Muscle of arm (tissue), 1 donor: ENCODE measurements at regions not wholly inside any gene's neighbourhood (a gene's known extent, or its start where the extent isn't known, plus 50 kb on each side); places are given as distances from the start of the nearest gene placed in this dataset.
"Not testable (repeated sequence)": the region's sequence is repeated elsewhere in the genome, so short reads cannot be mapped to it uniquely, and the experiment has no call there.

Experiments used
- DNase-seq: peaks from one replicate; pipeline ENCODE4 v3.0.0-alpha.2; 2013

- DNase-seq = no peak
Measured at GRCh38 chrX:40950546-40950945, 134.7 kb upstream of the USP9X start.

- not testable (repeated sequence) for DNase-seq
Measured at GRCh38 chrX:40951407-40951806, 133.8 kb upstream of the USP9X start.

GRCh38 chrX:40952855-40953254 is 132.4 kb upstream of the USP9X start:
- DNase-seq = no peak

DNA sequence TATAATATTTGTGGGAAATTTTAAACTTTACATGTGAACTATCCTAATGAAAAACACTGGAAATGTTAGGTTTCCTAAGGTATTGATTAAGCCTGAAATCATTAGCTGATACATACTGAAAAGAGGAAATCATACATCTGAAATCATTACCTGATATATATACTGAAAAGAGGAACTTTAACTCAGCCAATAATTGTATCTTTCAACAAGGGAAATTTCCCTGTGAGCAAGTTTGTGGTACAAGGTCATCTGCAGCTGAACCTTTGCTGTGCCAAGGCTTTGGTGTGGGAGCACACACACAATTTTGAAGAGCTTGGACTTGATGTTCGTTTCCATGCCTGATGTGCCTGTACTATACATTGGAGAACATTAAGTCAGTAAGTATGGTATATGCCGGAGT is 131.9 kb upstream of the USP9X start:
- DNase-seq = no peak

GRCh38 chrX:40960041-40960440 is 125.2 kb upstream of the USP9X start:
- no peak for DNase-seq

DNA sequence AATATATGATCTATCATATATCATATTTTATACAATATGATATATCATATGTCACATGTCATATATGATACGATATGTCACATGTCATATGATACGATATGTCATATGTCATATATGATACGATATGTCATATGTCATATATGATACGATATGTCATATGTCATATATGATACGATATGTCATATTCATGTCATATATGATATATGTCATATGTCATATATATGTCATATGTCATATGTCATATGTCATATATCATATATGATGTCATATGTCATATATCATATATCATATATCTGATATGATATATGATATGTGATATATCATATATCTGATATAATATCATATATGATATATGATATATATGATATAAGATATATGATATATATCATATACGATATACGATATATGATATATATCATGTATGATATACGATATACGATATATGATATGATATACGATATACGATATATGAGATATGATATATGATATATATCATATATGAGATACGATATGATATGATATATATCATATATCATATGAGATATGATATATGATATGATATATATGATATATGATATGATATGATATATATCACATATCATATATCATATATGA is 122.3 kb upstream of the USP9X start:
- no peak for DNase-seq

- no peak for DNase-seq
Measured at GRCh38 chrX:40964008-40964407, 121.2 kb upstream of the USP9X start.

DNA sequence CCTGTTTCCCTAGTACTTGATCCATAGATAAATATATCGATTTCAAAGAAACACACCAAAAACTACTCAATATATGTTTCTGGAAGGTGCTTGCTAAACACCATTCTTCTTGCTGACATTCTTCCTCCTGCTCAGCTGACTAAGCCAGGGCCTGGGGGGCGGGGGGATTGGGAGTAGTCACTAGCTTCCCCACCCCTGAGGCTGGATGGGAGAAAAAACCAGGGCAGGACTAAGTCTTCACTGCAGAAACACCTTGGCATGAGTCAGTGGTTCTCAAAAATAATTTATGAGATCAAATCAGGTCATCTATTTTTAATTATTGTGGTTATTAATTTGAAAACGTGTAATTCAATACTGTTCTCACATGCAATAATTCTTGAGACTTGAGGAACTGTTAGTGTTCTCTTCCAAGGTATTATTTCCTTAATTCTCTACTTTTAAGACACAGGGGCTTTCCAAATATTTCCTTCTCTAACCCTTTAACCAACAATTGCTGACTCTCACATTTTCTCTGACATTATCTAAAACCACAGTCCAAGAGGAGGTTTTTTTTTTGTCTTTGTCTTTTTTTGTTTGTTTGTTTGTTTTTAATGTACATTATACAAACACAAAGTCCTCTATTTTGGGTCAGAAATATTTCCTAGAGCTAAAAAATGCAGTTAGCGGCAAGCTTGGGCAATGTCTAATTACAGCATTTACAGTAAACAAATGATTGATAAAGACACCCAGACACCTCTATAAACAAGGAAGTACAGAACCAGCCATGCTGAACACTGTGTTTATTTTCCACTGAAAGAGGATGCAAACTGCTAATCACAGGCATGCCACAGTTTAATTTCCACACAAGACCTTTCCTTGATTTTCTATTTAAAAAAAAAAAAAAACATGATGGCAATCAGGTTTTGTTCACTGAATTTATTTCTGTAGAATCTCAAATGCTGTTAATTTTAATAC is 120.3 kb upstream of the USP9X start:
- DNase-seq = no peak

- DNase-seq = no peak
Measured at GRCh38 chrX:40966213-40966820, 118.9 kb upstream of the USP9X start.

DNA sequence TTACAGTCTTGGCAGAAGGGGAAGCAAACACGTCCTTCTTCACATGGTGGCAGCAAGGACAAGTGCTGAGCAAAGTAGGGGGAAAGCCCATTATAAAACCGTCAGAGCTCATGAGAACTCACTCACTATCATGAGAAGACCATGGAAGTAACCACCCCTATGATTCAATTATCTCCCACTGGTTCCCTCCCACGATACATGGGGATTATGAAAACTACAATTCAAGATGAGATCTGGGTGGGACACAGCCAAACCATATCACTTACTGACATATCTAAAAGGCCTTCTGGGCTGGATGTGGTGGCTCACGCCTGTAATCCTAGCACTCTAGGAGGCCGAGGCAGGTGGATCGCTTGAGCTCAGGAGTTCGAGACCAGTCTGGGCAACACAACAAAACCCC is 117.1 kb upstream of the USP9X start:
- DNase-seq = no peak

DNA sequence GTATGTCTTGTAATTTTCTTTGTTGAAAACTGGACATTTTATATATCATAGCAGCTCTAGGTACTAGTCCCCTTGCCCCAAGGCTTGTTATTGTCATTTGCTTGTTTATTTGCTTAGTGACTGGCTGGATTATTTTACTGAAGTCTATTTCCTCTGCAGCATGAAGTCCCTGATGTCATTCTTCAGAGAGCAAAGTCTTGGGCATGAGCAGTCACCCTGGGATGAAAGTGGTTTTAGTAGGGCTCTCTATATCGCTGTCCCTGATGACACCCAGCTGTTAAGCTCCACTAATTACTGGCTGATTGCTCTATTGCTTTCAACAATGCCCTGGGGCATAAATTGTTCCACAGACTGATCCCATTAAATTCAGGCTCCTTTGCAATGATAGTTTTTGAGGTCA is 113.5 kb upstream of the USP9X start:
- DNase-seq = no peak

DNA sequence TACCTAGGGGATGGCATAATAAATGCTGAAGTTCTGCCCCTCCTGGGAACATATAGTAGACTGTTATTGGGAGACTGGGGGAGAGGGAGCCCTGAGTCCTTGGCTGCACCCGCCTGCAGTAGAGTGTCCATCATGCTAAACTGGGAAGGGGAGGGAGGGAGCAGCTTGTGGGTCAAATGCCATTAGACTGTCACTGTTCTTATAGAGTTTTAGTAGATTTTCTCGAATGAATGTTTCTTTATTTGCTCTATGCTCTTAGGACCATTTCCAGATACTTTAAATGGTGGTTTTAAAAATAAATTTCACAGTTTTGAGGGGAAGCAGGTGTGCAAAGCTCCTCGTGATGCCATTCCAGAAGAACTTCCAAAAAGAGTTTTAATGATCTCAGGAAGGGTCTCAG is 111.6 kb upstream of the USP9X start:
- DNase-seq = no peak

GRCh38 chrX:40975951-40976350 is 109.3 kb upstream of the USP9X start:
- DNase-seq = no peak

DNA sequence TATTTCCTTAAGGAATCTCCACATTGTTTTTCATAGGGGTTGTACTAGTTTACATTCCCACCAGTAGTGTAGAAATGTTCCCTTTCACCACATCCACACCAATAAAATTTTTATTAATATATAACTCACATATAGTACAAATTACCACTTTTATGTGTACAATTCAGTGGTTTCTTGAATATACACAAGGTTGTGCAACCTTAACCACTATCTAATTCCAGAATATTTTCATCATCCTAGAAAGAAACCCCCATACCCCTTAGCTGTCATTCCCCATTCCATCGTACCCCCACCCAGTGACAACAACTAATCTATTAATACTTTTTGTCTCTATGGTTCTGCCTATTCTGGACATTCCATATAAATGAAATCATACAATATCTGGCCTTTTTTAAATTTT is 108.3 kb upstream of the USP9X start:
- DNase-seq = no peak

- no peak for DNase-seq
Measured at GRCh38 chrX:40984962-40985361, 100.3 kb upstream of the USP9X start.

- no peak for DNase-seq
Measured at GRCh38 chrX:40987413-40987812, 97.8 kb upstream of the USP9X start.

GRCh38 chrX:40988100-40988499 is 97.1 kb upstream of the USP9X start:
- no peak for DNase-seq

DNA sequence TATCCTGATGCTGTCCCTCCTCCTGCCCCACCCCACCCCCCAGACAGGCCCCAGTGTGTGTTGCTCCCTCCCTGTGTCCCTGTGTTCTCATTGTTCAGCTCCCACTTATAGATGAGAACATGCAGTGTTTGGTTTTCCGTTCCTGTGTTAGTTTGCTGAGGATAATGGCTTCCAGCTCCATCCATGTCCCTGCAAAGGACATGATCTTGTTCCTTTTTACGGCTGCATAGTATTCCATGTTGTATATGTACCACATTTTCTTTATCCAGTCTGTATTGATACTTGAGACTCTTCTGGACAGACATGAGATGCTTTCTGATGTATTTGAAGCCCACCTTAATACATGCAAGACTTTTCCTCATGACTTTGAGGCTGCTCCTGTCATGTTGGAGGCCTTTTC is 91.8 kb upstream of the USP9X start:
- not testable (repeated sequence) for DNase-seq

GRCh38 chrX:40996886-40997530 is 88.2 kb upstream of the USP9X start:
- peak; percentile 69 for DNase-seq

DNA sequence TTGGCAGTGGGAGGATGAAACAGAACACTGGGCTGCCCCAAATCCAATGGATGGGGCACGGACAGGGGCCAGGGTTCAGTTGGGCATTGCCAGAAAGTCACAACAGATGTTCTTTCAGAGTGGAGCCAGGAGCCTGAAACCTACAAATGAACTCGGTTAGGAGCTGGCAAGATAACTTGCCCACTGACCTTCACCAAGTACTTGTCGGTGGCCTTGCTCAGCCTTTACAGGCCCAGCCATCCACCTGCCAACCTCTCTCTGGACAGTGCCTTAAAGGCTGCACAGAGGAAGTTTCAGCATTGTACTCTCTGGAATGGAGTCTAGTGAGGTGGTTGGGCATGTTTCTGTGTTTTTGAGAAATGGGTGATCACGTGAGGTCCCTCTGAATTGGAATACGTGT is 87.1 kb upstream of the USP9X start:
- no peak for DNase-seq

DNA sequence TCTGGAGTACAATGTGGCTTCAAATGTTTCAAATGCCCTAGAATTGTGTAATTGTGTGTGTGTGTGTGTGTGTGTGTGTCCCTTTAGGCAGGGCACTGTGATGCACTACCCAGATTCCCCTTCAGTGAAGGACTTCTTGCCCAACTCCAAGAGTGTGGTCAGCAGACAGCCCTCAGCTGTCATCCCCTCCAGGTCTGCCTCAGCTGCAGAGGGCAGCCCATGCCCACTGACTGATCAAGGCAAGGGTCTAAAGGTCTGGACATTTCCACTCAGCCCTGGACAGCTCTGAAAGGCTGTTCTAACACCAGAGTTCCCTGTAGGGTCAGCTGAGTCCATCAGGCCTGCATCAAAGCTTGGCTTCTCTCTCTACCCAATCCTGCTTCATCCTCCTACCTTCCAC is 83.9 kb upstream of the USP9X start:
- DNase-seq = no peak

DNA sequence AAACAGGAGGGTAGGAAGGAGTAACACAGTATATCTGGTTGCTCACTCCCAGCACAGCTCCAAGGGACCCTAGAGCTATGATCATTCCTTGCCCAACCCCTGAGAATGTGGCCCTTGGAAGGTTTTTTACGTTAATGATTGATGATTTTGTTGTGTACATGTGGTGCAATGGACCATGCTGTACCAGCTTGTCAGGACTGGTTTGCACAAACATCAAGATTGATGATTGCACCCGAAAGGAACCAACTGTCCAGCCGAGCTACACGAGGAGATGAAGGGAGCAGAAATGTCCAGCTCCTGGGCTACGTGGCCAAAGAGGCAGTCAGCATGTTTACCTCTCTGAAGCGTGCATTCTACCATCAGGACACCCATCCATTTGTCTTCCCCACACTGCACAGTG is 83.2 kb upstream of the USP9X start:
- no peak for DNase-seq
